ENCODE measurements at regions not wholly inside any gene's neighbourhood (a gene's known extent, or its start where the extent isn't known, plus 50 kb on each side); places are given as distances from the start of the nearest gene placed in this dataset.

DNA sequence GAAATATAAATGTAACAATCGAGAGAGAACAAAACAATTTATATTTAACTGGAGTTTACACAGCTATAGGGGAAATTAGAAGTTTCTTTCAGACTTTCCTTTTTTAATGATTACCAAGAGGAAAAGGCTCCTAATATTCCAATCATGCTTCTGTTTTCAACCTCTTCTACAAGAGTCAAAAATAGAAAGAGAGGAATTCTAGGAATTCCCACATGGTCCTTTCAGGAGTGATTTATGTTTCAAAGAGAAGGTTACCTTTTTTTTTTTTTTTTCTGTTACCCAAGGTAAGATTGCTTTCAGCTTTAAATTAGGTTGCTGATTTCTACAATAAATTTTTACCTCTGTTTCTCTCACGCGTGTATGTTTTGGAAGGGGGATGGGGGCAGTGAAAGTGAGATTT lies 355.3 kb upstream of the DCBLD2 start:
- WGBS (ENCODE audit: low lambda C conversion rate, missing lambda C conversion rate) = 84% methylated on average over 3 of the region's 3 CpGs
- H3K27me3 ChIP-seq = no peaks in the 10 kb centered on the region

GRCh38 chr3:99253963-99254355 lies 352.5 kb upstream of the DCBLD2 start:
- H3K4me2 ChIP-seq = no peak overlapping the region
- no peaks in the 10 kb centered on the region for H3K4me1 ChIP-seq (ENCODE audit: insufficient read depth)
- WGBS (ENCODE audit: low lambda C conversion rate, missing lambda C conversion rate) = 60% methylated on average over 2 of the region's 2 CpGs
- H3K9me3 ChIP-seq (ENCODE audit: low read depth) = no peaks in the 10 kb centered on the region
- no peaks in the 10 kb centered on the region for H3K9me2 ChIP-seq (replicated peaks; ENCODE audit: insufficient read depth)
- H3K27ac ChIP-seq = no peak overlapping the region
- H2AFZ ChIP-seq = no peak overlapping the region
- no peak overlapping the region for H3K4me3 ChIP-seq
- TF ChIP-seq EZH2phosphoT487 (IDR thresholded peaks at IDR 0.05; ENCODE audit: low read depth, severe bottlenecking, unreplicated experiment) = no peak
- no peak for TF ChIP-seq CTCF (IDR thresholded peaks at IDR 0.05; ENCODE audit: poor library complexity)
- no peak for TF ChIP-seq EZH2 (IDR thresholded peaks at IDR 0.05; ENCODE audit: borderline replicate concordance)
- no peaks in the 10 kb centered on the region for H3K79me2 ChIP-seq
- no peaks in the 10 kb centered on the region for H3K27me3 ChIP-seq
- no peaks in the 10 kb centered on the region for H4K20me1 ChIP-seq (ENCODE audit: insufficient read depth, poor library complexity, severe bottlenecking)
- DNase-seq (ENCODE audit: low spot score) = no peak
- H3K36me3 ChIP-seq (replicated peaks; ENCODE audit: insufficient read depth, low read depth) = no peaks in the 10 kb centered on the region

More for the DNA sequence above, 355.3 kb upstream of the DCBLD2 start:
- Histone ChIP-seq H3K27ac (no peak overlapping the region), H3K4me3 (no peak overlapping the region), H3K4me1 (ENCODE audit: insufficient read depth) (no peaks in the 10 kb centered on the region), H2AFZ (no peak overlapping the region), H3K4me2 (no peak overlapping the region), H3K36me3 (replicated peaks; ENCODE audit: insufficient read depth, low read depth) (no peaks in the 10 kb centered on the region), H3K9me3 (ENCODE audit: low read depth) (no peaks in the 10 kb centered on the region), H3K79me2 (no peaks in the 10 kb centered on the region), H4K20me1 (ENCODE audit: insufficient read depth, poor library complexity, severe bottlenecking) (no peaks in the 10 kb centered on the region), H3K9me2 (replicated peaks; ENCODE audit: insufficient read depth) (no peaks in the 10 kb centered on the region)
- TF ChIP-seq EZH2phosphoT487 (IDR thresholded peaks at IDR 0.05; ENCODE audit: low read depth, severe bottlenecking, unreplicated experiment) = no peak
- TF ChIP-seq CTCF (IDR thresholded peaks at IDR 0.05; ENCODE audit: poor library complexity) = no peak
- TF ChIP-seq EZH2 (IDR thresholded peaks at IDR 0.05; ENCODE audit: borderline replicate concordance) = no peak
- no peak for DNase-seq (ENCODE audit: low spot score)

- WGBS (ENCODE audit: low lambda C conversion rate, missing lambda C conversion rate) = 82% methylated on average over 1 of the region's 1 CpG
- H2AFZ ChIP-seq = no peak overlapping the region
- no peaks in the 10 kb centered on the region for H4K20me1 ChIP-seq (ENCODE audit: insufficient read depth, poor library complexity, severe bottlenecking)
- H3K36me3 ChIP-seq (replicated peaks; ENCODE audit: insufficient read depth, low read depth) = peaks cover 3% of the 10 kb centered on the region
- no peaks in the 10 kb centered on the region for H3K4me1 ChIP-seq (ENCODE audit: insufficient read depth)
- no peaks in the 10 kb centered on the region for H3K79me2 ChIP-seq
- TF ChIP-seq EZH2 (IDR thresholded peaks at IDR 0.05; ENCODE audit: borderline replicate concordance) = no peak
- TF ChIP-seq EZH2phosphoT487 (IDR thresholded peaks at IDR 0.05; ENCODE audit: low read depth, severe bottlenecking, unreplicated experiment) = no peak
- H3K9me2 ChIP-seq (replicated peaks; ENCODE audit: insufficient read depth) = no peaks in the 10 kb centered on the region
- no peaks in the 10 kb centered on the region for H3K9me3 ChIP-seq (ENCODE audit: low read depth)
- DNase-seq (ENCODE audit: low spot score) = no peak
- H3K27me3 ChIP-seq = no peaks in the 10 kb centered on the region
- H3K27ac ChIP-seq = no peak overlapping the region
- H3K4me3 ChIP-seq = no peak overlapping the region
- H3K4me2 ChIP-seq = no peak overlapping the region
Measured at GRCh38 chr3:99250821-99251355, 349.4 kb upstream of the DCBLD2 start.

DNA sequence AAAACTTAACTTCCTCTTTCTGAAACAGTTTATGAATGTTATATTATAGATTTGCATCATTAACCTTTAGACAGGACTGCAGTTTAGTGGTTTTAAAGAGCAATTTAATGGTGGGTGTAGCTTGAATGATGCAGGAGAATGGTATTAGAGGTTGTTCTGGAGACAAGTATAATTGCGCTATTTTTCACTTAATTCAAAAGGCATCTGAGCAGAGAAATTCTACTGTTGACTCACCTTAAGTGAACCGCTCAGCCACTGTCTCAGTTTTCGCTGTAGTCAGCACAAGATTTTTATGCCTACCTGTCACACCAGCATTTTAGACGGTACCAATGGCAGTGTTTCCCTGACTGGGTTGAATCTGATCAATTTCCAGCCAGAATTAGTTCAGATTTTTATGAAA lies 348.8 kb upstream of the DCBLD2 start:
- Histone ChIP-seq H3K4me3 (no peak overlapping the region), H2AFZ (no peak overlapping the region), H3K27me3 (no peaks in the 10 kb centered on the region), H4K20me1 (ENCODE audit: insufficient read depth, poor library complexity, severe bottlenecking) (no peaks in the 10 kb centered on the region), H3K9me2 (replicated peaks; ENCODE audit: insufficient read depth) (no peaks in the 10 kb centered on the region), H3K36me3 (replicated peaks; ENCODE audit: insufficient read depth, low read depth) (peaks cover 3% of the 10 kb centered on the region), H3K27ac (no peak overlapping the region), H3K9me3 (ENCODE audit: low read depth) (no peaks in the 10 kb centered on the region), H3K79me2 (no peaks in the 10 kb centered on the region), H3K4me1 (ENCODE audit: insufficient read depth) (no peaks in the 10 kb centered on the region), H3K4me2 (no peak overlapping the region)
- DNase-seq (ENCODE audit: low spot score) = no peak
- no peak for TF ChIP-seq EZH2 (IDR thresholded peaks at IDR 0.05; ENCODE audit: borderline replicate concordance)
- no peak for TF ChIP-seq EZH2phosphoT487 (IDR thresholded peaks at IDR 0.05; ENCODE audit: low read depth, severe bottlenecking, unreplicated experiment)
- TF ChIP-seq CTCF (IDR thresholded peaks at IDR 0.05; ENCODE audit: poor library complexity) = no peak
- 80% methylated on average over 4 of the region's 4 CpGs for WGBS (ENCODE audit: low lambda C conversion rate, missing lambda C conversion rate)
